ENCODE measurements at regions not wholly inside any gene's neighbourhood (a gene's known extent, or its start where the extent isn't known, plus 50 kb on each side); places are given as distances from the start of the nearest gene placed in this dataset.

- DNase-seq (ENCODE audit: low read depth in 2 of 2), result no peak
Observed at GRCh38 chr2:41668529-41668928, 379.3 kb upstream of the PKDCC start.

- no peak for DNase-seq (ENCODE audit: low read depth in 2 of 2)
Observed at GRCh38 chr2:41678639-41679038, 369.2 kb upstream of the PKDCC start.

DNA sequence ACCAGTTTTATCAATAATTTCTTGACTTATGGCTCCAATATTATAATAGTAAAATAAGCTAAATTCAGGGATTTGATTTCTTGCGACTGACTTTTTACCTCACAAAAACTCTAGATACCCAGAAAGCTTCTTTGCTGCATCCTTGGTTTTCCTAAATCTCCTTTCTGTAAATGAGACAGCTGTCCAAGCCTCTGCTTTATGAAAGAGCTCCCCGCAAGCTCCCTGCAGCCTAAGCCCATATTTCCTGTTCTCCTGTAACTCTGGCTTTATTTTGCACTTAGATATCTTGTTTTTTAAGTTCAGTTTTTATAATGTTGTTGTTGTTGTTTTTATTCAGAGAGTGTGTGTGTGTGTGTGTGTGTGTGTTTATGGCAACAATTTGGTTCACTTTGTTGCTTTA, 361.7 kb upstream of the PKDCC start:
- DNase-seq (ENCODE audit: low read depth in 2 of 2), result no peak

DNA sequence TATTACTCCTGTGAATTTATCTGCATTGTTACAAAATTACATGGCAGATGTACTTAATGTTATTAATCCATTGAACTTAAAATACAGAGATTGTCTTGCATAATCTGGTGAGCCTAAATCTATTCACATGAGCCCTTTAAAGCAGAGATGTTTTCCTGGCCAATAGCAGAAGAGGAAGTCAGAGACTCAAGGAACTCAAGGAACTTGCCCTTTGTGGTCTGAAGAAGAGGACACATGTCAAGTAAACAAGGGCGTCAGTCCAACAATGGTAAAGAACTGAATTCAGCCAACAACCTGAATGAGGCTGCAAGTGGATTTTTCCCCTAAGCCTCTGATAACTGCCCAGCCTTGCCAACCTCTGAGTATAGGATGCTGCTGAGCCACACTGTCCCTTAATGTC, 356.3 kb upstream of the PKDCC start:
- no peak for DNase-seq (ENCODE audit: low read depth in 2 of 2)

- DNase-seq (ENCODE audit: low read depth in 2 of 2), result no peak
Observed at GRCh38 chr2:41694536-41695049, 353.2 kb upstream of the PKDCC start.

GRCh38 chr2:41695198-41696113, 352.4 kb upstream of the PKDCC start:
- no peak for DNase-seq (ENCODE audit: low read depth in 2 of 2)

DNA sequence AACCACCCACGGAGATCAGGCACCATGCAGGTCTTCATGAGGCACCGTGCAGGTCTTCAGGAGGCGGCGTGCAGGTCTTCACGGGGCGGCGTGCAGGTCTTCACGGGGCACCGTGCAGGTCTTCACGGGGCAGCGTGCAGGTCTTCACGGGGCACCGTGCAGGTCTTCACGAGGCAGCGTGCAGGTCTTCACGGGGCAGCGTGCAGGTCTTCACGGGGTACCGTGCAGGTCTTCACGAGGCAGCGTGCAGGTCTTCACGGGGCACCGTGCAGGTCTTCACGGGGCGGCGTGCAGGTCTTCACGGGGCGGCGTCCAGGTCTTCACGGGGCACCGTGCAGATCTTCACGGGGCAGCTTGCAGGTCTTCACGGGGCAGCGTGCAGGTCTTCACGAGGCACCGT, 350.4 kb upstream of the PKDCC start:
- DNase-seq (ENCODE audit: low read depth in 2 of 2), result no peak

GRCh38 chr2:41698678-41699422, 349.0 kb upstream of the PKDCC start:
- DNase-seq (ENCODE audit: low read depth in 2 of 2), result no peak

GRCh38 chr2:41701231-41701630, 346.6 kb upstream of the PKDCC start:
- DNase-seq (ENCODE audit: low read depth in 2 of 2), result no peak

GRCh38 chr2:41703123-41703522, 344.7 kb upstream of the PKDCC start:
- no peak for DNase-seq (ENCODE audit: low read depth in 2 of 2)

- no peak for DNase-seq (ENCODE audit: low read depth in 2 of 2)
Observed at GRCh38 chr2:41705634-41706033, 342.2 kb upstream of the PKDCC start.

GRCh38 chr2:41706286-41706685, 341.5 kb upstream of the PKDCC start:
- DNase-seq (ENCODE audit: low read depth in 2 of 2), result no peak

GRCh38 chr2:41707790-41708451, 339.9 kb upstream of the PKDCC start:
- DNase-seq (ENCODE audit: low read depth in 2 of 2), result no peak

GRCh38 chr2:41709702-41710599, 337.9 kb upstream of the PKDCC start:
- DNase-seq (ENCODE audit: low read depth in 2 of 2), result no peak

- DNase-seq (ENCODE audit: low read depth in 2 of 2), result no peak
Observed at GRCh38 chr2:41710944-41711343, 336.9 kb upstream of the PKDCC start.

DNA sequence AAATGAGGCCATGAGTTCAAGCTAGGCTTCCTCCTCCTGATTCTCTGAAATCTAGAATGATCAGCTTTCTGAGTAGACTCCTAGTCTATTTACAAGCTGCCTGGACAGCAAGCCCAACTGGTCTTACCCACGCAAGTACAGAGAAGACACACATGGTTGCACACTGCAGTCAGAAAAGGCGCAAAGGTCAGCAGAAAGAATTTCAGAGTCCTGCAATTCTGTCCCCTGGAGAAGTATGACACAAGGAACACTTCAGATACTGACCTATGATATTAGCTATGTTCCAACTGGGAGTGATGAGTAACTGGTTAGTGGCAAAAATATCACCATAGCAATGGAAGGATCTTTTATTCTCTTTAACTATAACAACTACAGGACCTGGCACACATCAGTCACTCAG, 336.1 kb upstream of the PKDCC start:
- DNase-seq (ENCODE audit: low read depth in 2 of 2), result no peak

DNA sequence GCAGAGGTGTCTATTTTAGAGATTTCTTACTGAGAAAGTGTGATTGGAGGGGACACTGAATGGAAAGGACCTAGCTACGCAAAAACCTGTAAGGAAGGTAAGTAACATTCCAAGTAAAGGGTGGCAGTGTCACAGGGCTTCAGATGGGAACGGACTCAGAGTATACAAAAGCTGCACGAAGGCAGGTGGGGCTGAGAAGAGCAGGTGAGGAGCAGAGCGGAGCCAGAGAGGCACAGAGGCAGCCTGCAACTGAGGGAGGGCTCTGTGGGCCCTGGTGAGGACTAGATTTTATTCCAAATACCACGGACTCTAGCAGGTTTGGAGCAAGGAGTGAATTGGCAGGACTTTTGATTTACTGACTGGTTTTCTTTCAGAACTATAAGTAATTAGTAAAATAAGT, 331.3 kb upstream of the PKDCC start:
- DNase-seq (ENCODE audit: low read depth in 2 of 2), result no peak

DNA sequence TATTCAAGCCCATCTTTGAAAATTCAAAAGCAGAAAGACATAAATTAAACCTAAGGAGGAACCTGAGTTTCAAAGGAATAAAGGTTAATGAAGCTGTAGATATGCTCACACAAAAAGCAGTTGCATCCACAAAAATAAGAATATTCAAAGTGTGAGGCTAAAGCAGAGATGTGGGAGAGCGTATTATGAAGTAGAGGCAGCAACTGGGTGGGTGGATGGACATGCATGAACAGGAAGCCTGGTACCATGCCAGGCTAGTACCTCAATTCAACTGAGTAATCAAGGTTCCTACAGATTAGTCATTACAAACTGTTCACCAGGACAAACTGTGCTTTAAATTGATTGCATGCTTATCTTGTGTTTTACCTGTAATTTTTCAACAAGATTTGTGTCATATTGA, 330.0 kb upstream of the PKDCC start:
- no peak for DNase-seq (ENCODE audit: low read depth in 2 of 2)

DNA sequence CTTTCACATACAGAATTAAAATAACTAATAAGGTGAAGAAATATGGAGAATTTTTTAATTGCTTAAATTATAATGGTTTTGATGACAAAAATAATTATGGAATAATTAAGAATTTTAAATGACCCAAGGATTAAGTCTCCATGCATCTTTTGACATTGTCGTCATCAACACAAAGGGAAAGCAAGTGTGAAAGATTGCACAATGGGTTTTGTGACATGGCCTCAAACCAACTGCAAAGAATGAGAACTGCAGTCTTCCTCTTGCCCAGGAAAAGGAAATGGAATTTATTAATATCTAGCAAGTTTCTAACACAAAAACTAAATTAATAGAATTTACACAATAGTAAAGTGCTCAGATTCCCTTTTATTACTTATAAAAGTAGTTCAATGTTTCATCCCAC, 329.1 kb upstream of the PKDCC start:
- DNase-seq (ENCODE audit: low read depth in 2 of 2), result no peak

GRCh38 chr2:41719756-41720155, 328.1 kb upstream of the PKDCC start:
- DNase-seq (ENCODE audit: low read depth in 2 of 2), result no peak
